ENCODE measurements at regions not wholly inside any gene's neighbourhood (a gene's known extent, or its start where the extent isn't known, plus 50 kb on each side); places are given as distances from the start of the nearest gene placed in this dataset.

- Mint-ChIP-seq H3K27me3 (ENCODE audit: low read depth) (no peaks in the 10 kb centered on the region), H3K4me3 (no peak overlapping the region), H3K4me1 (no peaks in the 10 kb centered on the region), H3K9me3 (peaks cover 15% of the 10 kb centered on the region), H3K27ac (no peak overlapping the region), H3K36me3 (no peaks in the 10 kb centered on the region)
- no peak for DNase-seq (ENCODE audit: low spot score in 2 of 2, unreplicated experiment in 2 of 2)
- no peak for TF ChIP-seq CTCF (IDR thresholded peaks at IDR 0.05; ENCODE audit: unreplicated experiment)
Measured at GRCh38 chr3:27010834-27011233, 358.3 kb downstream of the NEK10 start.

- no peak overlapping the region for H3K27ac Mint-ChIP-seq
- no peaks in the 10 kb centered on the region for H3K4me1 Mint-ChIP-seq
- no peaks in the 10 kb centered on the region for H3K36me3 Mint-ChIP-seq
- no peak for DNase-seq (ENCODE audit: low spot score in 2 of 2, unreplicated experiment in 2 of 2)
- no peak for TF ChIP-seq CTCF (IDR thresholded peaks at IDR 0.05; ENCODE audit: unreplicated experiment)
- peaks cover 4% of the 10 kb centered on the region for H3K9me3 Mint-ChIP-seq
- H3K27me3 Mint-ChIP-seq (ENCODE audit: low read depth): no peaks in the 10 kb centered on the region
- H3K4me3 Mint-ChIP-seq: no peak overlapping the region
Measured at GRCh38 chr3:27022096-27022761, 347.0 kb downstream of the NEK10 start.

- H3K27ac Mint-ChIP-seq: no peak overlapping the region
- no peak for DNase-seq (ENCODE audit: low spot score in 2 of 2, unreplicated experiment in 2 of 2)
- H3K9me3 Mint-ChIP-seq: peaks cover 5% of the 10 kb centered on the region
- H3K36me3 Mint-ChIP-seq: no peaks in the 10 kb centered on the region
- H3K4me3 Mint-ChIP-seq: no peak overlapping the region
- TF ChIP-seq CTCF (IDR thresholded peaks at IDR 0.05; ENCODE audit: unreplicated experiment): no peak
- no peaks in the 10 kb centered on the region for H3K4me1 Mint-ChIP-seq
- no peaks in the 10 kb centered on the region for H3K27me3 Mint-ChIP-seq (ENCODE audit: low read depth)
Measured at GRCh38 chr3:27024493-27024892, 344.7 kb downstream of the NEK10 start.

GRCh38 chr3:27025718-27026117, 343.5 kb downstream of the NEK10 start:
- H3K27ac Mint-ChIP-seq: no peak overlapping the region
- no peak for DNase-seq (ENCODE audit: low spot score in 2 of 2, unreplicated experiment in 2 of 2)
- H3K9me3 Mint-ChIP-seq: peaks cover 5% of the 10 kb centered on the region
- no peaks in the 10 kb centered on the region for H3K36me3 Mint-ChIP-seq
- no peaks in the 10 kb centered on the region for H3K4me1 Mint-ChIP-seq
- TF ChIP-seq CTCF (IDR thresholded peaks at IDR 0.05; ENCODE audit: unreplicated experiment): no peak
- no peaks in the 10 kb centered on the region for H3K27me3 Mint-ChIP-seq (ENCODE audit: low read depth)
- no peak overlapping the region for H3K4me3 Mint-ChIP-seq

GRCh38 chr3:27031476-27031875, 337.7 kb downstream of the NEK10 start:
- no peak for TF ChIP-seq CTCF (IDR thresholded peaks at IDR 0.05; ENCODE audit: unreplicated experiment)
- no peaks in the 10 kb centered on the region for H3K36me3 Mint-ChIP-seq

GRCh38 chr3:27034255-27034654, 334.9 kb downstream of the NEK10 start:
- no peak for TF ChIP-seq CTCF (IDR thresholded peaks at IDR 0.05; ENCODE audit: unreplicated experiment)
- Mint-ChIP-seq H3K27me3 (ENCODE audit: low read depth) (no peaks in the 10 kb centered on the region), H3K9me3 (no peaks in the 10 kb centered on the region), H3K4me1 (no peaks in the 10 kb centered on the region), H3K4me3 (no peak overlapping the region), H3K36me3 (no peaks in the 10 kb centered on the region), H3K27ac (no peak overlapping the region)
- no peak for DNase-seq (ENCODE audit: low spot score in 2 of 2, unreplicated experiment in 2 of 2)

More at GRCh38 chr3:27031476-27031875, 337.7 kb downstream of the NEK10 start:
- Mint-ChIP-seq H3K9me3 (peaks cover 5% of the 10 kb centered on the region), H3K27me3 (ENCODE audit: low read depth) (no peaks in the 10 kb centered on the region), H3K4me1 (no peaks in the 10 kb centered on the region), H3K4me3 (no peak overlapping the region), H3K27ac (no peak overlapping the region)
- DNase-seq (ENCODE audit: low spot score in 2 of 2, unreplicated experiment in 2 of 2): no peak
